Stimulated activated naive CD8-positive, alpha-beta T cell treated with anti-CD3 and anti-CD28 coated beads, Interleukin-15, Interleukin-2, amounts not matched to agents 100 U/mL and 50 U/mL, for 24 hours (primary cell): ENCODE measurements at regions not wholly inside any gene's neighbourhood (a gene's known extent, or its start where the extent isn't known, plus 50 kb on each side); places are given as distances from the start of the nearest gene placed in this dataset.

Experiments
- ATAC-seq: fragments of 150-1000 bp; cut with Tn5 transposase; one replicate; pipeline ENCODE4 v1.10.0; 2021
- DNase-seq: peaks from one replicate; pipeline ENCODE4 v3.0.0; 2021

DNA sequence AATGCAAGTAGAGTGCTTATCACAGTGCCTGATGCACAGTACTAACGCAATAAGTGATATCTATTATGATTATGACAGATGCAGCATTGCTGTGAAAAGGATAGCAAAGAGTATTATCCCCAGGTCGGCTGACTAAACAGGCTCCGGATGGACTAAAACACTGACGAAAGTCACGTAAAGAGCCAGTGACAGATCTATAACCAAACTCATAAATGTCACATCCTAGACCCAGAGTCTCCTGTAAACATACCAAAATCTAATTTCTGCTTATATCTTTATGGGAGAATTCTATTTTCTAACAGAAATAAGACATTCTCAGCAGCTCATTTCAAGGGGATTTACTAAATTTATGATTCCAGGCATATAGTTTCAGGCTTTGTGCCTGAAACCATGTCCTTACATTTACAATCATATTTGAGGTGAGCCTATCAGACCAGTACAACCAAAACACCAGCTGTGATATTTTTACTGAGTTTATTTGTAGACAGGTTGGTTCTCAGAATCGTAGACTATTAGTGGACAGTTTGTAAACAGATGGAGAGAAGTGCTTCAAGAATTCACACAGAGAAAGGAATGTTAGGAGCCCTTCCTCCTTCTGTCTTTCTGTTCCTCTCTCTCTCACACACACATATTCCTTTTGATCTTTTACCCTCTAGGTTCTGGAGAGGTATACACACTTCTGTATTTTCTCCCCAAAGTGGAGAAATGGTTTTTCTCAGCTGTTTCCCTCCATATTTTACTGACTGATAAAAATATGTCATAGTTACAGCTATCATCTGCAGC is 52.4 kb upstream of the WDR26 start:
- ATAC-seq, result no peak
- DNase-seq, result no peak

DNA sequence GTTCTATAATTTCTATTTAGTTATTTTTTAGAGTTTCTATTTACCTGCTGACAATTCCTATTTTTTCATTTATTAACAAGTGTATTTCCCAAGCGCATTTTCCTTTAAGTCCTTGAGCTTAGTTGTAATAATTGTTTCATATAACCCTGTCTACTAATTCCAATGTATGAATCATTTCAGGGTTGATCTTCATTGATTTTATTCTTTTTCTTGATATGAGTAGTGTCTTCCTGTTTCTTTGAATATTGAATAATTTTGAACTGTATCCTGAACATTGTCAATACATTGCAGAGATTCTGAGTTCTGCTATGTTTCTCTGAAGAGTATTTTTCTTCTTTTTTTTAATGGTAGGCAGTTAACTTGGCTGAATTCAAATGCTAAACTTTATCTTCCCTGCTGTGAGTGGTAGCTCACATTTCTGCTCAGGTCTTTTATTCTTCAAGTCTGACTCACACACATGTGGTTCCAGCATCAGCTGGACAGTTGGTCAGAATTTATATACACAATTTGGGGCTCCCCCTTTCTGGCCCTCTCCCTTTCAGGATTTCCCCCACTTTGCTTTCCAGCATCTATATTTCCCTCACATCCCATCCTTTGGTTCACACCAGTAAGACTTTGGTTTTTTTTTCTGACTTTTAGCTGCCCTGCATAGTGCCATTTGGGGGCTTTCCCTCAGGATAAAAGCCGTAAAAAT is 54.4 kb upstream of the WDR26 start:
- ATAC-seq, result peak; percentile 55
- DNase-seq, result no peak

DNA sequence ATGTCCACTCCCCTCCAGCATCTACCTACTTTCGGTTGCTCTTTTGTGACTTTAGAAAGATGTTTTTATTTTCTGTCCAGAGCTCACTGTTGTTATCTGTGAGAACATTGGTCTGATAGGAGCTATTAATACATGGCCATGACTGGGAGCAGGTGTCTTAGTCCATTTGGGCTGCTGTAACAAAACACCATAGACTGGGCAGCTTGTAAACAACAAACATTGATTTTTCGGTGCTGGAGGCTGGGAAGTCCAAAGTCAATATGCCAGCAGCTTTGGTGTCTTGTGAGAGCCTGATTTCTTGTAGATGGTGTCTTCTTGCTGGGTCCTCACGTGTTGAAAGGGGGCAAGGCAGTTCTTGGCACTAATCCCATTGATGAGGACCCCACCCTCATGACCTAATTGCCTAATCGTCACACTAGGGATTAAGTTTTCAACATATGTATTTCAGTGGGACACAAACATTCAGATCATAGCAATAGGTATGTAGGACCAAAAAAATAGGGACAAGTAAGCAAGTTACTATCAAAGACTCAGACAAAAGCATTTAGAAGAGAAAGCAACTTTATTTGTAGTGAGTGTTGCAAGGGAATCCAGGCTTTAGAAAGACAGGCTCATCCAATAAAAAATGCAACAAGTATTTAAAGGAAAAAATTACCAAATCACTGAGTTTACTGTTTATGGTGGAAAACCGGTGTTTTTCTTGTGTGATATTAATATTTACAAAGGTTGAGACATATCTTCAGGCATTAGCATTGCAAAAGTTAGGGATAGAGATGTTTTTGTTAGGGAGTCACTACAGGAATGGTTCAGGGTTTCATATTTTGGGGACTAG is 55.2 kb upstream of the WDR26 start:
- ATAC-seq, result no peak
- no peak for DNase-seq

DNA sequence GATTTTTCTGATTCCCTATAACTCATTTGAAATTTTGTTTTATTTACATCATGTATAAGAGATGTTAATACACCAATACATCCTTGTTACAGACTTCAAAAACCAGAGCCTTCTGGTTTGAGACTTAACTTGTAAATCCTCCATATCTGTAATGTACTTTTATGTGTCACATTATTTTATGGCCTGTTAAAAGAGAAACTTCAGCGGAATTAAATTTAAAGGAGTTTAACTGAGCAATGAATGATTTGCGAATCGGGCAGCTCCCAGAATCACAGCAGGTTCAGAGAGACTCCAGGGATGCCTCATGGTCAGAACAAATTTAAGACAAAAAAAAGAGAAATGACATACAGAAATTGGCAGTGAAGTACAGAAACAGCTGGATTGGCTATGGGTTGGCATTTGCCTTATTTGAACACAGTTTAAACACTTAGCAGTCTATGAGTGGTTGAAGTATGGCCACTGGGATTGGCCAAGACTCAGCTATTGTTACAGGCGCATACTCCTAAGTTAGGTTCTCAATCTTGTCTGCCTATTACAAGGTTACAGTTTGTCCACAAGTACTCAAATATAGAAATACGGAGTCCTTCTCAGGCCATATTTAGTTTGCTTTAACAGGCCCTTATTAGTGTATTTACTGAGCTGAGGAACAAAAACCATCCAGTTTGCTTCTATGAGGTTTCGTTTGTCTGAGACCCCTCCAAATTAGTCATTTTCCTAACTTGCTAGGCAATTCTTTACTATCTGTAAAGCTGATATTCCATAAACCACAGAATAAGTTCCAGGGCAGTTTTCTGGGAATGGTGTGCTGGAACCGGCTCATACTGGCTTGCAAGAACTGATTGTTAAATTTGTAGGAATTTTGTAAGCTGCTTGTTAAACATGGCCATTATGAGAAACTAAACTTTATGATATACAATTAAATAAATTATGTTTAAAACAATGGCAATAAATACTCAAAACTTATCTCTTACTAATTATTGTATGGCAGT is 56.2 kb upstream of the WDR26 start:
- DNase-seq (no peak), ATAC-seq (no peak)

DNA sequence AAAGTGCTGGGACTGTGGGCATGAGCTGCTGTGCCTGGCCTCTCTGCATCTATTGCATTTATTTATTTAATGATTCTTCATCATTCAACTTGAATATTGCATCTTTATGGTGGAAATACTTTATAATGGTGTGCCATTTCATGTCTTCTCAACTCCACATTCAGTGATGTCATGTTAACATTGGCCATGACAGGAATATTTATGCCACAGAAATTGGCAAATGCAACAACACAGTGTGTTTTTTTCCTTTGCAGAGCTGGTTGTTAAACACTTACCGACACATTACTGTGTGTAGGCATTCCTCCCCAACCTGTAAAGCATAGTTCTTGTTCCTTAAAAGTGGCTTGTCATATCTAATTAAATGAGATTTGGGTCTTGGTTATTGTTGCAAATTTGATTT is 57.4 kb upstream of the WDR26 start:
- no peak for DNase-seq
- ATAC-seq, result no peak

DNA sequence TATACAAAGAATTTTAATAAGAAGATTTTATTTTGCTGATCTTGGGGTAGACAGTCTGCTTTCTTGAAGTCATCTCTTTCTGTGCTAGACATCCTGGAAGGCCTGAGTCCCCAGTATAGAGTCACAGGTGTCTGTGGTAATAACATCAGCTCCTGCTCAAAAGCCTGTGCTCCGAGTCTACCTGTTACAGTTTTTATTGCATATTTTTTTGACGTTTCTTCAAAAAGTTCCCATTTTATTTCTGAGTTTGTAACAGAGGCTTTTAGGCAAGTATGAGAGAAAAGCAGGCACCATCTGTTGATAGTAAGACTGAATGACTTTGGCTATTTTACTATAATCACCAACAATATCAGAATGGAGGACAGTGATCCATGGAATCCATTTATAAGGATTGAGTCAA is 58.0 kb upstream of the WDR26 start:
- DNase-seq (no peak), ATAC-seq (no peak)

DNA sequence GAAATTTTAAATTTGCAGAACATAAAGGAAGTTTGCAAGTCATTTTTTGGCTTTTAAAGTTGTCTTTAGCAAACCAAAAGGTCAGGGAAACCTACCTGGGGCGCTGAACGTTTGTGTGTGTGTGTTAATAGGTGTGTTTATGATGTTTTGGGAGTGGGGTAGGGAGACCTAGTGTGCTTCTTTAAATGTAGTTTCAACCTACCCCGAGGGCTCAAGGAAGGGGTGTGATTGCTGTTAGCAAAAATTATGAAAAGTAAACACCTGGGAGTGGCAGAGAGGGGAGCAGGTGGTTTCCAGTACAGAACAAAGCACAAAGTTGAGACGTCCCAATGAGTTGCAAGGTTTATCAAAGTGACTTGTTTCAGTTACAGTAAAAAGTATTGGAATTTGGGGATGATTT is 58.7 kb upstream of the WDR26 start:
- no peak for DNase-seq
- no peak for ATAC-seq

DNA sequence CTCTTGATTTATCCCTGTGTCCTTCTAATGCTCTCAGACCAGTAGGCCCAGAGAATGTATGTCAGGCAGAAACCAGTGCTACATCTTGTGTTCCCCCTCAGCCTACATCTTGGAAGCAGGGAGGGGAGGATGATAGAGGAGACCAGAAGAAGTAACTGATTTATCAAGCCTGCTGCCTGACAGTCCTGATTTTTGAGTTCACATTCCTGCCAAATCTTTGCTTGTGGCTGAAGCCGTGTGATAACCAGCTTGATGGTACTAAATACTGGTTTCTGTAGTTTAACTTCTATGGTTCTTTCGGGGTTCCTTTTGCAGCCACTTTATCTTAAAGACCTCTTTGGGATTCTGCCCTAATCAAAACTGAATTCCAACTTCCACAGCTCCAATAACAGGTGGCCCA is 59.7 kb upstream of the WDR26 start:
- no peak for DNase-seq
- ATAC-seq, result no peak

DNA sequence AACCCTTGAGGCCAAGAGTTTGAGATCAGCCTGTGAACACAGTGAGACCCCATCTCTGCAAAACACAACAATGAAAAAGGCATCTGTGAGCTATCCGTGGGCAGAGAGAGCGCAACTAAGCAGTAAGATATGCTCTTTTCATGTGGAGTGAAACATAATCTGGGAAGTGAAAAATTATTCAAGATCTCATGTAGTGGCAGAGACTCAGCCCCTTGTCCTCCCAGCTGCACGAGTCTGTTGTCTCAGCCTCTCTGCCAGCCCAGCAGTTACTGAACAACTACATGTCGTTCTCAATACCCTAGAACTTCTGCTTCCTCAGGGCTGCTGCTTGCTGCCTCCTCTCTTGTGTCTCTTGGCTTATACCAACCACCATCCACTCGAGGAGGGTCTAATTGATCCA is 61.3 kb upstream of the WDR26 start:
- no peak for DNase-seq
- no peak for ATAC-seq

DNA sequence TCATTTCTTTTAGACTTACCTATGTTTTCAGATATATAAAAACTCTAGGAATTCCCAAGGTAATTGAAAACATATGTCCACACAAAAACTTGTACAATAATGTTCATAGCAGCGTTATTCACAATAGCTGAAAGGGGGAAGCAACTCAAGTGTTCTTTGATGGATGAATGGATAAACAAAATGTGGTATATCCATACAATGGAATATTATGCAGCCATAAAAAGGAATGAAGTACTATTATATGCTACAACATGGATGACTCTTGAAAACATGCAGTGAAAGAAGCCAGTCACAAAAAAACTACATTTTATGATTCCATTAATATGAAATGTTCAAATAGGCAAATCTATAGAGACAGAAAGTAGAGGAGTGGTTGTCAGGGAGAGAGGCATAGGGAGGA is 62.2 kb upstream of the WDR26 start:
- DNase-seq, result no peak
- ATAC-seq, result no peak

DNA sequence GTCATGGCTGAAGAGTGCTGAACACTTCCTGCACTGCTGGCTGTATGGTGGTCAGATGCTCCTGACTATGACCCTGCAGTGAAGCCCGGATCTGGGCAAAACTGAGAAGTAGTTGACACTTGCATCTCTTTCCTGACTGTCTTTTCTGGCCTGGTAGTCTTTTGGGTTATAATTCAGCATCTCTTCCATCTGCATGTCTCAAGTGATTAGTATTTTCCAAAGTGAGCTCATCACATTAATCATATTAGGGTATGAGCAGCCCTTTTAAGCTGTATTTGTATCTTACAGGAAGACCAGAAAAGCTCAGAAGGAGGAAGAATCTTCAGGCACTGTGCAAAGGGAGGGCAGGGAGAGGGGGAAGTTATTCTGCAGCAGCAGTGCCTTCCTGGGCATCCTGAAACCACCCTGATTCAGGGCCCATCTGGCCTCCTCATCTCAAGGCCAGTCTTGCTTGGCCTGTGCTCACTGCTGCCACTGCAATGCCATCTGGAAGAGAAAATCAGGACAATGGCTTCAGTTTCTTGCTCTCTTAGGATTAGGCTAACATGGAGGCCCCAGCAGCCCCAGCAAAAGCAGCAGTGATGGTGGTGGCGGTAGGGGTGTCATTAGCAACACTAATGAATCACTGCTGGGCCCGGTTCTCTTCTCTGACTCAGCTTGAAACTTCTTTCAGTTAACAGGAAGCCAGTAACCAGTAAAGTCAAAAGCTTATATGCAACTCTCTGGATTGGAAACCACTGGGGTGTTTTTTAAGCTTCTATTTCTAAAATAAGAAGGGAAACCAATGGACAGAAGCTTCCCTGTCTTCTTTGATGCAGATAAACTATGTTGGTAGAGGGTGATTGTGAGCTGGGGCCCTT is 63.3 kb upstream of the WDR26 start:
- ATAC-seq (peak; percentile 96), DNase-seq (peak; percentile 70)

DNA sequence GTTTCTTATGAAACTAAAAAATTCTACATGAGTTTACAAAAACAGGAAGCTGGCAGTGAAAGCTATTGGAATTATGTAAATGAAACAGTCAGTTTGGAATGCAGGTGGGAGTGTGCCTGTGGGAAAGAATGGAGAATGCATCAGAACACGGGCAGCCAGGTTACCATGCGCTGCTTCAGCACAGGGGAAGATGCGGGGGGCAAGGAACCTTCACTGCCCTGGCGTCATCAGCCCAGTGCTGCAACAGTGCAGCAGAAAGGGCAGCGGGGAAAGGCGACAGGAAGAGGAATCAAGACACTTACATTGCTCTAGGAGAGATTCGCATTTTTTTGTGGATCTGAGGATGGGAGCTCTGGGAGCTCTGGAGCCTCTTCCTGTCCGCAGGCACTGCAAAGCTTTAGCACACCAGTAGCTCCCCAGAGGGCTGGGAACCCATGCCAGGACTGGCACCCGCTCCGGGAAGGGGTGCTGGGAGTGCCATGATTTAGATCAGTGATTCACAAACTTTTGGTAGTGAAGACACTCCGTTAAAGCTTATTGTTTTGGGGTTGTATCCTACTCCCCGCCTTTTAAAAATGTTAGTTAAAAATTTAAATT is 64.1 kb upstream of the WDR26 start:
- DNase-seq, result peak; percentile 19
- peak; percentile 29 for ATAC-seq

DNA sequence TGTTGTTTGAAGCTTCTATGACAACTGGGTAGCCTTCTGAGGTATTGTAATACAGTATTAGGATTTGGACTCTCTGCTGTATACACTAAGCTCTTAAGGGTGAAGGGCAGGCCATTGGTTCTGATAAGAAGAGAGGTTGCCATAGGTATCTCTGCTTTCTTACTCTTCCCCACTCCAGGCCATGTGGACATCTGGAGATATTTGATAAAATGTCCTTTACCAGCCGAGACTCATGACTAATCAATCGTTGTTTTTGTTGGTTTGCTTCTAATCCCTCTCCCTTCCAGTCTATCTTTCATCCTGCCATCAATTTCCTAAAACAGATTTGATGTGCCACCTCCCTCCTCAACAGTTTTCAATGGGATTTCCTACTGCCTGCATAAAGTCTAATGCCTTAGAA is 64.6 kb upstream of the WDR26 start:
- no peak for ATAC-seq
- DNase-seq, result no peak

DNA sequence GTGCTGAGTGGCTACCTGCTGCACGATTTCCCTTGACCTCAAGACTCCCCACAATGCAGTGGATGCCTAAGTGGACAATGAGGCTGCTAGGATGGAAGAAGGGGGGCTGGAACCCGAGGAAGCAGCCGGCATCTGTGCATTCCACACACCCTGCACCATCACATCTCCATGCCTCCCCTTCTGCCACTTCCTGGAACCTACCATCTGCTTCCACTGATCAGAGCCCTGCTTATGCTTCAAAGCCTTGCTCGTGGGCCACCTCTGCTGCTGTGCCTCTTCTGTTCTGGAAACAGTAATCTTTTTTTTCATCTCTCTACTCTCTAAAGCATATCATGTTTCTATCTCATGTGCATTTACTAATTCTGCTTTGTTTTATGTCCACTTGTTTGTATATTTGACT is 66.2 kb upstream of the WDR26 start:
- DNase-seq, result no peak
- no peak for ATAC-seq

DNA sequence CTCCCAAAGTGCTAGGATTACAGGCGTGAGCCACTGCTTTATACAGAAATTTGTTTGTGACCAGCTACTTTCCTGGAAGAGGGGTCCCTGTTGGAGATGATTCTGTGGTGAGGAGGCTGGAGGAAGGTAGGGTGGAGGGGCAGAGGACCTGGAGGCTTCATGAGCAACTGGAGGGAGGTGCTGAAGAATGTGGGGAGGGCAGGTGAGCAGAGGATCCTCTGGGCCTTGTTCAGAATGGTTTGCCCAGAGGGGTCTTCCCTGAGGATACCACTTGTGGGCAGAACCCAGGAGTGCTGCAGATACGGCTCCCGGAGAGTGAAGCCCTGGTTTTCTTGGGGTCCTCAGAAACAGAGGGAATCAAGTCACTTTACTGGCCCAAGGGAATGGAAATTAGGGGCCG is 67.2 kb upstream of the WDR26 start:
- DNase-seq (no peak), ATAC-seq (no peak)

DNA sequence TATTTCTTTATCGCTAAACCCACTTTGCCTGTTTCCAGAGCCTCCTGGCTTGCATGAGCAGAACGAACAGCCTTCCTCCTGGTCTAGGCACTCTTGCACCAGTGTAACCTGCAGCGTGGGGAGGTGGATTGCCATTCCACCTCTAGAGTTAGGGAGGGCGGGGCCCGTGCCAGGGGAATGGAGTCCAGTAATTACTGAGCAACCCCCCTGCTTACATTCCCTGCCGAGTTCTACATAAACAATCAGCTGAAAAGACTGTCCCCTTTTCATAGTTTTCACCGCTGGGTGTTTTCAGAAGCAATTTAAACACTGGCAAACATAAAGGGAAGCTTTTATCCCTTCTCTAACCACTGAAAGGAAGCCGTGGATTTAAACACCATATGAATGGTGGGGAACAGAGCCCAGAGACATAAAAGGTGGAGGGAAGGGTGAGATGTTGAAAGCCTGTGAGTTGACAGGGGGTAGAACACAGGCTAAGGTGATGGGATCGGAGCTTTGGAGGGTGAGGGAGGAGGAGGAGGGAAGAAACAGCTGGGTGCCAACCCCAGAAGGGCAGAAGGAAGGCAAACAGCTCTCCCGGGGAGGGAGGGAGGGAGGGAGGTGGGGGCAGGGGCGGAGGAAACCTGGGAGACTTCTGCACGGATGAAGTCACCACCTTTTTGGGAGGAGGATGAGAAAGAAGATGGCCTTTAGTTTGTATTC is 68.0 kb upstream of the WDR26 start:
- ATAC-seq (no peak), DNase-seq (no peak)

DNA sequence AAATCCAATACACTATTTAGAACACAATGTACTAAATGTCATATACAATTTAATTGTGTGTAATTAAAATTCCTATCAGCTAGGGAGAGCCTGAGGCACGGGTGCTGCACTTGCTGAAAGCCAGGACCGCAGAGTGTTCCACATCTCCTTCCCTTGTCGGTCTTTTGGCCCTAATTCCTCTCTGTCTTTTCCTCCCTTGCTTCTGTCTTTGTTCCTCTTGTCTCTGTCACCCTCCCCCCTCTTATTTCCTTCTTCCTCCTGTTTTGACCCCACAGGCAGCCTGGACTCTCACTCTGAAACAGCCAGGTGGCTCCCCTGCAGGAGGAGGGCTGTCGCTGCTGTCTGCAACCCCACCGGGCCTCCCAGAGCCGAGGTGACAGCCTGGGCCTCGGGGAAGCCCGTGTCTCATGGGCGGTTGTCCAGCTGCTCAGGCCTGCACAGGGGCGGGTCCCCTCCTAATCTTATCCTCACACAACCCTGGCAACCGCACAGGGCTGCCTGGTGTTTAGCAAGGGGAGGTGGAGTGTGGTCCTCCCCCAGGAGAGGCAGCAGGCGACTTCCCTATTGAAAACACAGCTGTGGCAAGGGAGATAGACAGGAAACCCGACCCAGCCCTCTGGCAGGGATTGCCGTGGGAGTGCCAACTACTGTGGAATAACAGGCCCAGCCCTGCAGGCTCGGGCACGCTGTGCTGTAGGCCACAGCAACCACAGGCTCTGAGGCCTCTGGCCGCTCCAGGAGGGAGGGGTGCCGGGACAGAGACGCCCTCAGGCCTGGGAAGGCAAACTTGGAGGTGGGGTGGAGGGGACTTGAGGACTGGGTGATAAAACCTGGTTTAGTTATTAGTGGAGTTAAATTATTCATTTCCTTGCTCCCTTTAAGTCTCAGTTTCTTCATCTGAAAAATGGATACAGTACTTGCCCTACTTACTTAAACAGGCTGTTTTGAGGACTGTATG is 68.8 kb upstream of the WDR26 start:
- ATAC-seq, result peak; percentile 62
- peak; percentile 45 for DNase-seq

DNA sequence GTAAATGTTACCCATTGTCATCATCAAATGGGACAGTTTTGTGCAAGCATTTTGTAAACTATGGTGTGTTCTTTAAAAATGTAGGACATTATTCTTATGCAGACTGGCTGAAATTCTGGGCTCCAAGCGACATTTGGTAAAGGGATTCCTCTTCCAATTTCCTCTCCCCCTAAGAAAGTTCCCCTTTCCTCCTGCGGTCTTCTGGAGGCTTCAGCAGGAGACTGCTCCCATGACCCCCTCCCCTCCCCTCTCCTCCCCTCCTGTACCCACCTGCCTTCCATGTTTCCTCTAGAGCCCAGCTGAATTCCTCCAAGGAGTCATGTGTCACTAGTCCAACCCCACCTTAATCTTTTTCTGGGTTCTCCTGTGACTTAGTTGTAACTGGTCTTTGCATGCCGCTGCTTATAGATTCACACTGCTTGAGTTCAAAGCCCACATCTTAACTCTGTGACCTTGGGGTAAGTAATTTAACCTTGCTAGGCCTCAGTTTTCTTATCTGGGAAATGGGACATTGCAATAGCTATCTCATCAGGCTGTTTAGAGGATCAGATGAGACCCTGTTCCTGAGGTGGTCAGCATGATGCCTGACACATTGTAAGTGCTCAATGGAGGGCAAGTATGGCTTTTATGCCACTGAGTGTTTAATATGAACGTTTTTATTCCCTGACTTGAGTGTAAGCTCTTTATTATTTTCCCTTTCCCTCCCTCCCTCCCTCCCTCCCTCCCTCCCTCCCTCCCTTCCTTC is 69.9 kb upstream of the WDR26 start:
- ATAC-seq (no peak), DNase-seq (no peak)
